WTC11 (cell line): ENCODE measurements at regions not wholly inside any gene's neighbourhood (a gene's known extent, or its start where the extent isn't known, plus 50 kb on each side); places are given as distances from the start of the nearest gene placed in this dataset.

Source experiments
- ATAC-seq: fragments of 200-7000 bp; cut with Tn5 transposase; 2 replicates; pipeline ENCODE4 v1.10.0; 2021; ENCODE audit warnings: mild to moderate bottlenecking, moderate library complexity
- CTCF ChIA-PET: fragments of 300-600 bp; sonication (Branson Sonifier 250); formaldehyde crosslinking; loops from one replicate; lab custom pipeline; 2021; ENCODE audit warnings: antibody characterized with exemption; lab: Charles Lee
- POLR2A ChIA-PET: fragments of 350-600 bp; sonication (Branson Sonifier 250); formaldehyde crosslinking; loops from one replicate; lab custom pipeline; 2021; ENCODE audit warnings: antibody characterized with exemption; lab: Charles Lee
- DNase-seq: peaks from one replicate; pipeline ENCODE4 v3.0.0; 2021; ENCODE audit warnings: low spot score
- H3K27ac Mint-ChIP-seq: 2 replicates; pipeline ENCODE4 v1.8.0; 2021; ENCODE audit warnings: mixed read lengths
- H3K27me3 Mint-ChIP-seq: 2 replicates; pipeline ENCODE4 v1.8.0; 2021; ENCODE audit warnings: low read depth, mild to moderate bottlenecking, moderate library complexity, mixed read lengths
- H3K36me3 Mint-ChIP-seq: 2 replicates; pipeline ENCODE4 v1.8.0; 2021; ENCODE audit warnings: mixed read lengths
- H3K4me1 Mint-ChIP-seq: 2 replicates; pipeline ENCODE4 v1.8.0; 2022; ENCODE audit warnings: mixed read lengths
- H3K4me3 Mint-ChIP-seq: 2 replicates; pipeline ENCODE4 v1.8.0; 2021; ENCODE audit warnings: mild to moderate bottlenecking, moderate library complexity, mixed read lengths
- H3K9me3 Mint-ChIP-seq: 2 replicates; pipeline ENCODE4 v1.8.0; 2021; ENCODE audit warnings: mixed read lengths
- ATF1 ChIP-seq: sonication (generic); formaldehyde crosslinking; IDR thresholded peaks from 2 replicates; pipeline ENCODE4 v1.8.1; 2023; ENCODE audit warnings: mild to moderate bottlenecking, moderate library complexity, missing genetic modification reagents
- ESRRA ChIP-seq: sonication (generic); formaldehyde crosslinking; IDR thresholded peaks from 2 replicates; pipeline ENCODE4 v1.8.1; 2022; ENCODE audit warnings: mild to moderate bottlenecking, missing genetic modification reagents, borderline replicate concordance
- FOXK1 ChIP-seq: sonication (generic); formaldehyde crosslinking; IDR thresholded peaks from 2 replicates; pipeline ENCODE4 v1.8.0; 2022; ENCODE audit warnings: mild to moderate bottlenecking, moderate library complexity, missing genetic modification reagents
- JUN ChIP-seq: sonication (generic); formaldehyde crosslinking; IDR thresholded peaks from 2 replicates; pipeline ENCODE4 v1.8.0; 2023; ENCODE audit warnings: mild to moderate bottlenecking, missing genetic modification reagents
- NR2C2 ChIP-seq: sonication (generic); formaldehyde crosslinking; IDR thresholded peaks from 2 replicates; pipeline ENCODE4 v1.8.0; 2022; ENCODE audit warnings: mild to moderate bottlenecking, missing genetic modification reagents
- NR3C1 ChIP-seq: sonication (generic); formaldehyde crosslinking; conservative IDR thresholded peaks from 2 replicates; pipeline ENCODE4 v1.8.1; 2023; ENCODE audit warnings: low read depth, mild to moderate bottlenecking, missing genetic modification reagents
- OVOL2 ChIP-seq: fragments of 250-450 bp; sonication (Bioruptor Pico); IDR thresholded peaks from 2 replicates; pipeline ENCODE4 v1.9.0; 2021; ENCODE audit warnings: mild to moderate bottlenecking, borderline replicate concordance
- PRRX2 ChIP-seq: fragments of 250-450 bp; sonication (Bioruptor Pico); IDR thresholded peaks from 2 replicates; pipeline ENCODE4 v1.8.0; 2021; ENCODE audit warnings: mild to moderate bottlenecking
- SP1 ChIP-seq: sonication (generic); formaldehyde crosslinking; conservative IDR thresholded peaks from 2 replicates; pipeline ENCODE4 v1.8.1; 2022; ENCODE audit warnings: missing genetic modification reagents
- TEAD1 ChIP-seq: sonication (generic); formaldehyde crosslinking; IDR thresholded peaks from 2 replicates; pipeline ENCODE4 v1.8.0; 2022; ENCODE audit warnings: mild to moderate bottlenecking, missing genetic modification reagents
- ZNF121 ChIP-seq: sonication (generic); formaldehyde crosslinking; IDR thresholded peaks from 2 replicates; pipeline ENCODE4 v1.8.0; 2023; ENCODE audit warnings: missing genetic modification reagents
- ZNF138 ChIP-seq: sonication (generic); formaldehyde crosslinking; conservative IDR thresholded peaks from 2 replicates; pipeline ENCODE4 v1.8.1; 2022; ENCODE audit warnings: mild to moderate bottlenecking, moderate library complexity, missing genetic modification reagents
- ZNF263 ChIP-seq: sonication (generic); formaldehyde crosslinking; IDR thresholded peaks from 2 replicates; pipeline ENCODE4 v1.8.1; 2022; ENCODE audit warnings: low read depth, mild to moderate bottlenecking, moderate library complexity, missing genetic modification reagents
- TF ChIP-seq, protein P1 (sequence below): sonication (generic); formaldehyde crosslinking; conservative IDR thresholded peaks from 2 replicates; pipeline ENCODE4 v1.8.1; 2022; ENCODE audit warnings: mild to moderate bottlenecking, missing genetic modification reagents
- TF ChIP-seq, protein P2 (sequence below): sonication (generic); formaldehyde crosslinking; IDR thresholded peaks from 2 replicates; pipeline ENCODE4 v1.8.1; 2023; ENCODE audit warnings: mild to moderate bottlenecking, missing genetic modification reagents
- TF ChIP-seq, protein P3 (sequence below): sonication (generic); formaldehyde crosslinking; IDR thresholded peaks from 2 replicates; pipeline ENCODE4 v1.8.1; 2023; ENCODE audit warnings: mild to moderate bottlenecking, missing genetic modification reagents, moderate library complexity
- TF ChIP-seq, protein P4 (sequence below): sonication (generic); formaldehyde crosslinking; IDR thresholded peaks from 2 replicates; pipeline ENCODE4 v1.8.1; 2023; ENCODE audit warnings: mild to moderate bottlenecking, missing genetic modification reagents, borderline replicate concordance
- TF ChIP-seq, protein P5 (sequence below): sonication (generic); formaldehyde crosslinking; IDR thresholded peaks from 2 replicates; pipeline ENCODE4 v1.8.0; 2022; ENCODE audit warnings: missing genetic modification reagents

DNA sequence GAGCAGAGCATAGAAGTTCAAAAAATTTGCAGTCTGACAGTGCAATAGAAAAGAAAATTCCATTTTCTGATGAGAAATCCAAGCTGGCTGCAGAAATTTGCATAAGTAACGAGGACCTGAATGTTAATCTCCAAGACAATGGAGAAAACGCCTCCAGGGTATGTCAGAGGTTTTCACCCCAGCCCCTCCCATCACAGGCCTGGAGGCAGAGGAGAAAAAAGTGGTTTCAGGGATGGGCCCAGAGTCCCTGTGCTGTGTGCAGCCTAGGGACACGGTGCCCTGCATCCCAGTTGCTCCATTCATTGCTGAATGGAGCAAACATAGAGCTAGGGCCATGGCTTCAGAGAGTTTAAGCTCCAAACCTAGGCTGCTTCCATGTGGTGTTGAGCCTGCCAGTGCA is 327.9 kb upstream of the KHDRBS2 start (continued):
- no peak for TF ChIP-seq FOXK1 (CRISPR knock-in tag)

DNA sequence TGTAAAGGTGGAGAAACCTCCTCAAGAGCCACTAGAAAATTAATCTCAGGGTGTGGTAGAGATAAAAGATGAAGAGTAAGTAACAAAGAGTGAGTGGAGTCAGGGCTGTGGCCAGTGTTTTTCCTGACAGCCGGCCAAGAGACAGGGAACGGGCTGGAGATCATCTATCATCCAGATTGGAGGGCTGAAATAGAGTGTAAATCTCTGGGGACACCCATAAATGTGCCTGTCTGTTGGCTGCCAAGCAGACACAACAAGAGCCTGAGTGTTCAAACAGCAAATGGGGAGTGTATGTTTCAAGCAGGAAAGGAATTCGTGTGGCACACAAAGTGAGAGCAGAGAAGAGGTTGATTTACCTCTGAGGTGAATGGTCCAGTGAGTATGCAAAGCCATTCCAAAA is 326.4 kb upstream of the KHDRBS2 start:
- POLR2A ChIA-PET, result no interaction called here
- H3K36me3 Mint-ChIP-seq, result peaks cover 72% of the 10 kb centered on the region

DNA sequence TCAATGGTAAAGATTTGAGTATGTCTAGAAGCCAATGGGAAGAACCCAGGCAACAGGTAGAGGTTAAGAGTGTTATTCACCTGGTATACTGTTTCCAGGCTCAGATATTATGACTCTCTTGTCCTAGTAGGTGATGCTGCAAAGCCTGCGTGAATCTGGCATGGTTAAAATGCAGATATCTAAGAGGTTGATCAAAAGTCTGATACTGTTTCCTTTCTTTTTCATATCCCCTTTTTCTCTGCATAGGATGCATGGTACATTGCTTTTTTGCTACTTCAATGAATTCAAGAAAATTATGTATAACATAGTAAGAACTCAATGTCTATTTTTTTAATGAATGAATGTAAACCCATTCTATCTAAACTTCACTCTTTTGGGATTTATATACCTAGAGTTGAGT is 284.3 kb upstream of the KHDRBS2 start:
- no peak for TF ChIP-seq ATF1
- Mint-ChIP-seq H3K9me3 (peaks cover 24% of the 10 kb centered on the region), H3K4me1 (no peaks in the 10 kb centered on the region), H3K4me3 (no peak overlapping the region), H3K36me3 (no peaks in the 10 kb centered on the region), H3K27ac (no peak overlapping the region), H3K27me3 (no peaks in the 10 kb centered on the region)
- DNase-seq (no peak), ATAC-seq (no peak)
- CTCF ChIA-PET, result no interaction called here
- POLR2A ChIA-PET, result no interaction called here

More for the DNA sequence above, 326.4 kb upstream of the KHDRBS2 start:
- Mint-ChIP-seq H3K4me1 (peaks cover 32% of the 10 kb centered on the region), H3K4me3 (no peak overlapping the region), H3K9me3 (peaks cover 78% of the 10 kb centered on the region), H3K27ac (no peak overlapping the region), H3K27me3 (no peaks in the 10 kb centered on the region; the same call in 1 of the 2 replicates)
- ATAC-seq (no peak), DNase-seq (no peak)
- no peak for TF ChIP-seq OVOL2 (CRISPR knock-in tag)
- TF ChIP-seq ZNF138 (CRISPR knock-in tag), result no peak
- TF ChIP-seq, protein P1, sequence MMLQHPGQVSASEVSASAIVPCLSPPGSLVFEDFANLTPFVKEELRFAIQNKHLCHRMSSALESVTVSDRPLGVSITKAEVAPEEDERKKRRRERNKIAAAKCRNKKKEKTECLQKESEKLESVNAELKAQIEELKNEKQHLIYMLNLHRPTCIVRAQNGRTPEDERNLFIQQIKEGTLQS (CRISPR knock-in tag), result no peak
- TF ChIP-seq, protein P2, sequence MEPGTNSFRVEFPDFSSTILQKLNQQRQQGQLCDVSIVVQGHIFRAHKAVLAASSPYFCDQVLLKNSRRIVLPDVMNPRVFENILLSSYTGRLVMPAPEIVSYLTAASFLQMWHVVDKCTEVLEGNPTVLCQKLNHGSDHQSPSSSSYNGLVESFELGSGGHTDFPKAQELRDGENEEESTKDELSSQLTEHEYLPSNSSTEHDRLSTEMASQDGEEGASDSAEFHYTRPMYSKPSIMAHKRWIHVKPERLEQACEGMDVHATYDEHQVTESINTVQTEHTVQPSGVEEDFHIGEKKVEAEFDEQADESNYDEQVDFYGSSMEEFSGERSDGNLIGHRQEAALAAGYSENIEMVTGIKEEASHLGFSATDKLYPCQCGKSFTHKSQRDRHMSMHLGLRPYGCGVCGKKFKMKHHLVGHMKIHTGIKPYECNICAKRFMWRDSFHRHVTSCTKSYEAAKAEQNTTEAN, result no peak
- no peak for TF ChIP-seq TEAD1 (CRISPR knock-in tag)
- TF ChIP-seq ESRRA (CRISPR knock-in tag), result no peak
- TF ChIP-seq JUN (CRISPR knock-in tag), result no peak
- TF ChIP-seq ZNF121 (CRISPR knock-in tag), result no peak
- no peak for TF ChIP-seq SP1 (CRISPR knock-in tag)
- TF ChIP-seq PRRX2 (CRISPR knock-in tag), result no peak
- TF ChIP-seq, protein P3, sequence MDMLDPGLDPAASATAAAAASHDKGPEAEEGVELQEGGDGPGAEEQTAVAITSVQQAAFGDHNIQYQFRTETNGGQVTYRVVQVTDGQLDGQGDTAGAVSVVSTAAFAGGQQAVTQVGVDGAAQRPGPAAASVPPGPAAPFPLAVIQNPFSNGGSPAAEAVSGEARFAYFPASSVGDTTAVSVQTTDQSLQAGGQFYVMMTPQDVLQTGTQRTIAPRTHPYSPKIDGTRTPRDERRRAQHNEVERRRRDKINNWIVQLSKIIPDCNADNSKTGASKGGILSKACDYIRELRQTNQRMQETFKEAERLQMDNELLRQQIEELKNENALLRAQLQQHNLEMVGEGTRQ, result no peak
- no peak for TF ChIP-seq ZNF263 (CRISPR knock-in tag)
- TF ChIP-seq NR3C1 (CRISPR knock-in tag), result no peak
- no peak for TF ChIP-seq NR2C2 (CRISPR knock-in tag)
- CTCF ChIA-PET, result no interaction called here

DNA sequence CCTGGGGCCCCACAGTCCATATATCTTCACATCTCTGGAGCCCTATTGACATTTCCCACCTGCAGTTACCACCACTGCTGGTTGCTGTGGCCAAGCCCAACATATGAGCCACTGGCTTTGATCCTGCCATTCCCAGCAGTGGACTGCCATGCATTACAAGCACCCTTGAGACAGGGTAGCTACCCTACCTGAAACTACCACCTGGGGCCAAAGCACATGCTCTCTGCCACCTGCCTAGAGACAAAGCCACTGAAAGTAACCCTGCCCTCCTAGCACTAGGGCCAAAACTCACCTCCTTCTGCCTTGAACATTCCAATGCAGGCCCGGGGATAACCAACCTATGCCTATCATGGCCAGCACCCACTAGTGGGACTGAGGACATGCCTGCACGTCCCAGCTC is 255.5 kb upstream of the KHDRBS2 start:
- TF ChIP-seq, protein P4, sequence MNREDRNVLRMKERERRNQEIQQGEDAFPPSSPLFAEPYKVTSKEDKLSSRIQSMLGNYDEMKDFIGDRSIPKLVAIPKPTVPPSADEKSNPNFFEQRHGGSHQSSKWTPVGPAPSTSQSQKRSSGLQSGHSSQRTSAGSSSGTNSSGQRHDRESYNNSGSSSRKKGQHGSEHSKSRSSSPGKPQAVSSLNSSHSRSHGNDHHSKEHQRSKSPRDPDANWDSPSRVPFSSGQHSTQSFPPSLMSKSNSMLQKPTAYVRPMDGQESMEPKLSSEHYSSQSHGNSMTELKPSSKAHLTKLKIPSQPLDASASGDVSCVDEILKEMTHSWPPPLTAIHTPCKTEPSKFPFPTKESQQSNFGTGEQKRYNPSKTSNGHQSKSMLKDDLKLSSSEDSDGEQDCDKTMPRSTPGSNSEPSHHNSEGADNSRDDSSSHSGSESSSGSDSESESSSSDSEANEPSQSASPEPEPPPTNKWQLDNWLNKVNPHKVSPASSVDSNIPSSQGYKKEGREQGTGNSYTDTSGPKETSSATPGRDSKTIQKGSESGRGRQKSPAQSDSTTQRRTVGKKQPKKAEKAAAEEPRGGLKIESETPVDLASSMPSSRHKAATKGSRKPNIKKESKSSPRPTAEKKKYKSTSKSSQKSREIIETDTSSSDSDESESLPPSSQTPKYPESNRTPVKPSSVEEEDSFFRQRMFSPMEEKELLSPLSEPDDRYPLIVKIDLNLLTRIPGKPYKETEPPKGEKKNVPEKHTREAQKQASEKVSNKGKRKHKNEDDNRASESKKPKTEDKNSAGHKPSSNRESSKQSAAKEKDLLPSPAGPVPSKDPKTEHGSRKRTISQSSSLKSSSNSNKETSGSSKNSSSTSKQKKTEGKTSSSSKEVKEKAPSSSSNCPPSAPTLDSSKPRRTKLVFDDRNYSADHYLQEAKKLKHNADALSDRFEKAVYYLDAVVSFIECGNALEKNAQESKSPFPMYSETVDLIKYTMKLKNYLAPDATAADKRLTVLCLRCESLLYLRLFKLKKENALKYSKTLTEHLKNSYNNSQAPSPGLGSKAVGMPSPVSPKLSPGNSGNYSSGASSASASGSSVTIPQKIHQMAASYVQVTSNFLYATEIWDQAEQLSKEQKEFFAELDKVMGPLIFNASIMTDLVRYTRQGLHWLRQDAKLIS (CRISPR knock-in tag), result no peak
- TF ChIP-seq, protein P5, sequence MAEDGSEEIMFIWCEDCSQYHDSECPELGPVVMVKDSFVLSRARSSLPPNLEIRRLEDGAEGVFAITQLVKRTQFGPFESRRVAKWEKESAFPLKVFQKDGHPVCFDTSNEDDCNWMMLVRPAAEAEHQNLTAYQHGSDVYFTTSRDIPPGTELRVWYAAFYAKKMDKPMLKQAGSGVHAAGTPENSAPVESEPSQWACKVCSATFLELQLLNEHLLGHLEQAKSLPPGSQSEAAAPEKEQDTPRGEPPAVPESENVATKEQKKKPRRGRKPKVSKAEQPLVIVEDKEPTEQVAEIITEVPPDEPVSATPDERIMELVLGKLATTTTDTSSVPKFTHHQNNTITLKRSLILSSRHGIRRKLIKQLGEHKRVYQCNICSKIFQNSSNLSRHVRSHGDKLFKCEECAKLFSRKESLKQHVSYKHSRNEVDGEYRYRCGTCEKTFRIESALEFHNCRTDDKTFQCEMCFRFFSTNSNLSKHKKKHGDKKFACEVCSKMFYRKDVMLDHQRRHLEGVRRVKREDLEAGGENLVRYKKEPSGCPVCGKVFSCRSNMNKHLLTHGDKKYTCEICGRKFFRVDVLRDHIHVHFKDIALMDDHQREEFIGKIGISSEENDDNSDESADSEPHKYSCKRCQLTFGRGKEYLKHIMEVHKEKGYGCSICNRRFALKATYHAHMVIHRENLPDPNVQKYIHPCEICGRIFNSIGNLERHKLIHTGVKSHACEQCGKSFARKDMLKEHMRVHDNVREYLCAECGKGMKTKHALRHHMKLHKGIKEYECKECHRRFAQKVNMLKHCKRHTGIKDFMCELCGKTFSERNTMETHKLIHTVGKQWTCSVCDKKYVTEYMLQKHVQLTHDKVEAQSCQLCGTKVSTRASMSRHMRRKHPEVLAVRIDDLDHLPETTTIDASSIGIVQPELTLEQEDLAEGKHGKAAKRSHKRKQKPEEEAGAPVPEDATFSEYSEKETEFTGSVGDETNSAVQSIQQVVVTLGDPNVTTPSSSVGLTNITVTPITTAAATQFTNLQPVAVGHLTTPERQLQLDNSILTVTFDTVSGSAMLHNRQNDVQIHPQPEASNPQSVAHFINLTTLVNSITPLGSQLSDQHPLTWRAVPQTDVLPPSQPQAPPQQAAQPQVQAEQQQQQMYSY, result no peak
- H3K9me3 Mint-ChIP-seq, result peaks cover 32% of the 10 kb centered on the region
- ChIA-PET CTCF (no interaction called here), POLR2A (no interaction called here)
- H3K36me3 Mint-ChIP-seq, result peaks cover 5% of the 10 kb centered on the region
- no peak overlapping the region for H3K27ac Mint-ChIP-seq
- no peak overlapping the region for H3K4me3 Mint-ChIP-seq
- H3K27me3 Mint-ChIP-seq, result peaks cover 4% of the 10 kb centered on the region
- peaks cover 2% of the 10 kb centered on the region; the same call in 1 of the 2 replicates for H3K4me1 Mint-ChIP-seq
- ATAC-seq (no peak), DNase-seq (no peak)
